GM18867 (cell line): ENCODE measurements at regions not wholly inside any gene's neighbourhood (a gene's known extent, or its start where the extent isn't known, plus 50 kb on each side); places are given as distances from the start of the nearest gene placed in this dataset.

Experiments used
- ATAC-seq: cut with Tn5 transposase; IDR thresholded peaks from one replicate; pipeline ENCODE4 v1.9.1; 2021; ENCODE audit warnings: mild to moderate bottlenecking, moderate library complexity; ENCODE audit not compliant: unreplicated experiment

DNA sequence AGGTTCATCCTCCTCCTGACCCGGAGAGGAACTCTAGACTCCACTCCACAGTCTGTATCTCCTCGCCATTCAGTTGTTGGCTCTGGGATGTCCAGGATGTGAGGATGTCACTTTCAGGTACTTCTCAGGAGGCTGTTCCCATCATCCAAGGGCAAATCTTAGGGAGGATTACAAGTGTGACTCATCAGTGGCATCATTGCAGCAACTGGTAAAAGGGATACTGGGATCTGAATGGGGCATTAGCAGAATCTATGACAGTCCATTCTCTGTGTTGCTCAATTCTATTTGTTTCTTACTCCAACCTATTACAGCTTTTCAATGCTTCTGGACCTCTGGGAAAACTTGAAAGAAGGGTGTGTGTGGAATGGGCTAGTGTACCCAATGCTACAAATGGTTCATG, 81.5 kb upstream of the FN1 start:
- no peak for ATAC-seq

DNA sequence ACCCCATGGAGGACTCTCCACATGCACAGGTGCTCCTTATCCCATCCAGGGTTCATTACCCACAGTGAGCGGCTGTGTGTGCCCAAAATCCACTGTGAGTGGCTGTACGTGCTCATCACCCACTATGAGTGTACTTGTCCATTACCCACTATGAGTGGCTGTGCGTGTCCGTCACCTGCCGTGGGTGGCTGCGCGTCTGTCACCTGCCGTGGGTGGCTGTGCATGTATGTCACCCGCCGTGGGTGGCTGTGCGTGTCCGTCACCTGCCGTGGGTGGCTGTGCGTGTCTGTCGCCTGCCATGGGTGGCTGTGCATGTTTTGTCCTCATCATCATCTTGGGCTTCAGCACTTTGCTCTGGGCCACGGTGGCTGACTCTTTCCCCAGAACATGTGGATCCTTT, 78.6 kb upstream of the FN1 start:
- ATAC-seq: no peak

DNA sequence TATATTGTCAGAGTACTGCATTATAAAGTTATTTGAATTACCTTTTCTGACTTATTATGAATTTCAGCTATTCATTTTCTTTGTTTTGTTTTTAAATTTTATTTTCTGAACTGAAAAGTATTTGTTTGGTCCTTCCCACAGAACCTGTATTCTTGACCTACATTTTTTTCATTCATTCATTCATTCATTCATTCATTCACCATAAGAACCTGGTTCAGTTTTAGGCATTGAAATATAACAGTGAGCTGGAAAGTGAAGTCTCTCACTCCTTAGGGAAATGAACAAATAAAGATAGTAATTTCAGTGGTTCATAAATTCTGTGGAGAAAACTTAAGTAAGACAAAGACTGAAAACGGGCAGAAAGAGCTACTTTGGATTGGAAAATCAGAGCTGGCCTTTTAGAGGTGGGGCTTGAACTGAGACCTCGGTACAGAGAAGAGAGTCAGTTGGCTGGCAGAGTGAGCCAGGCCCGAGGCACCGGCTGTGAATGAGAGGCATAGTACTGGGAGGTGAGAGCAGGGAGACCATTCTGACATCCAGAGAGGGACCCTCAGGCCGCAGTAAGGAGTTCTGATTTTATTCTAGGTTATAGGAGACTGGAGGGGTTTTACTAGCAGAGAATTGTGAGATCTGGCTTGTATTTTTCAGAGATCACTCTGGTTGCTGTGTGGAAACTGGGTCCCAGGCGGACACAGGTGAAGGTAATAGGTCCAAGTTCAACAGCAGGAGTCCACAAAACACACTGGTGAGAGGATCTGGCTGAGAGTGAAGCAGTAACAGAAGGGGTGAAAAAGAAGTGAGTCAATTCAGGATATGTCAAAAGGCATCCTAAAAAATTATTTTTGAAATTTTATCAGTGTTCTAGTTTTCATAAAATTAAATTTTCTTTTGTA, 75.8 kb upstream of the FN1 start:
- no peak for ATAC-seq

DNA sequence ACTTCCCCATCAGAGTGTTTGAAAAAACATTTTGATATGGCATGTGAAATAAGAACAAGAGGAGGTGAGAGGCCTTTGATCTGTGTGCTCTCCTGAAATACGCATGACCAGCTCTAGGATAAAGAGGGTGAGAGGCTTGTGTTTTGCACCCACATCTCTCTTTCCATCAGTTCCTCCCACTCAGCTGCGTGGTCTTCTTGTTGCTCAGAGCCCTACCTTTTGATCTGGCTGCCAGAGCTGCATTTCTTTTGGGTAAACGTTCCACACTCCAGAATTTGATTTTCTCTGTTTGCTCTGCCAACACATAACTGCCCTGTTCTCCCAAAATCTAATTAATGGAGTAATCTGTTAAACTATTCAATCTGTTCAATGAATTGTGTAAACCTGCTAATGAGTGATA, 72.0 kb upstream of the FN1 start:
- no peak for ATAC-seq

DNA sequence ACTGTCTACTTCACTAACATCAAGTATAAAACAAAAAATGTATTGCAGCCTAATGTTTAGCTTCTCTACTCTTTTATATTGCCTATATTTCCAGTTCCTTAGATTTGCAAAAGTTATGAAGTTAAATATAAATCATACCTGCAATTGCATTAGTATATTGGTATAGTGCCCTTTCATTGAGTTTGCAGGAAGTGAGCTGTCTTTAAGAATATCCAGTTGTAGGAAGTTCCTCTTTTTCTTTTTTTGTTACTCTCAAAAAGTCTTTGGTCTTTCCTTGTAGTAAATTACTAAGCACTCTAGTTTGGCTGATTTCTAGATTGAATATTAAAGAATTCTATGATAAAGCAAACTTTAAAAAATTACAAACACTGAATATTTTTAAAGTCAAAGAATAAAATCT, 71.3 kb upstream of the FN1 start:
- no peak for ATAC-seq

DNA sequence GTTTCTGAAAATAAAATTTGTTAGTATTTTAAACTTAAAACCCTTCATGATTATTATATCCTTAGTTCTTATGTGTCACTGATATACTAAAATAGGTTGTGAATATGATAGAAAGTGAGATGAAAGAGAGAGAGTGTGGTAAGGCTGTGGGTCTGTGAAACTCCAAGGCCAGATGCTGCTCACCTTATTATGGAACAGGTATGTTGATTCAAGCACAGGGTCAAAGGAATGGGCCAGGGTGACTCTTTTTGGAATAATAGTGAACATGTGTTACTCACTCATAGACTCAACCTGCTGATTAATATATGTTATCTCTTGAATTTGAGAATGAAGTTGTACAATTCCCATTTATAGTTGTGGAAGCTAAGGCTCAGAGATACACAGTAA, 70.7 kb upstream of the FN1 start:
- ATAC-seq: no peak

DNA sequence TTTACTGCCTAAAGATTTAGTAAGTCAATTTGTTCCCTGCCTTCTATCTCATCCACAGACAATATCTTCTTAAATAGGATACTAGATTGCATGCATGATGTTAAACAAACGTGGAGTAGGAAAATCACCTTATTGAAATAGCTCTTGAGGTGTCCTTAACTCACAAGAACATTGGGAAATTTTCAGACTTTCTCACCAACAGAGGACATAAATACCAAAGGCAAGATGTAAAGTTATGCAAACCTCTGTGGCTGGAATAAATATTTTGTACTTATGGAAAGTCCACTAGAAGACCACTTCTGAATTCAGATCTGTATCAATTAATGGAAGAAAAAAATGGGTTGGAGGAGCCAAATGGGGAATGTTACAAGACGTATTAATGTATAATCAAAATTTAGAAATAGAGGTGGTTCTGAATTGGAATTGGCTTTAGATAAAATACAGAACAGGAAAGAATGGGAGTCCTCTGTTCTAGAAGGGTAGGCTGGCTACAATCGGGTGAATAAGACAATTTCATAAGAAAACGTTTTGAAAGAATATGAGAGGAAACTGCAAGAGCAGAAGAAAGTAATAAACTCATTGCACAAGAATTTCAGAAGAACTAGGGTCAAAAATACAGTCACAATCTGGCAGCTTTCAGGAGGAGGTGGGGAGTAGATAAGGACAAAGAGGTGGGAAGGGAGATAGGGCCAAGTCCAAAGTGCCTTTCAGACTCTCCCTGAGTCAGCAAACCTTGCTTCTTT, 69.3 kb upstream of the FN1 start:
- ATAC-seq: no peak

DNA sequence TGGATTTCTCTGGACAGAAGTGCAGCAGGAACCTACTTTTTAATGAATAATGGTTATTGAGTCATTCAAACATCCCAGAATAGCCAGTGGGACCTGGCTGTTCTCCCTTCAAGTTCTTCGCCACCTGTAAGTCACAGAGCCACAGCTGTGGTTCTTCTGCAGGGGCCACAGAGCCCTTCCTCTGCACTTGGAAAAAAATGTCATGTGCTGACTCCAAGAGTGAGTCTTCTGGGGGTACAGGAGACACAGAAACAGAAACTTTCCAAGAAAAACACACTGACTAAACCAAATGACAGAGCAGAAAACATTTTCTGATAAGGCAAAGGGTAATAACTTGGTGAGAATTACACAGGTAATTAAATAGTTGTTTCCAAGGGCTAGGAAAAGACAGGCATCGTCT, 68.7 kb upstream of the FN1 start:
- ATAC-seq: no peak

DNA sequence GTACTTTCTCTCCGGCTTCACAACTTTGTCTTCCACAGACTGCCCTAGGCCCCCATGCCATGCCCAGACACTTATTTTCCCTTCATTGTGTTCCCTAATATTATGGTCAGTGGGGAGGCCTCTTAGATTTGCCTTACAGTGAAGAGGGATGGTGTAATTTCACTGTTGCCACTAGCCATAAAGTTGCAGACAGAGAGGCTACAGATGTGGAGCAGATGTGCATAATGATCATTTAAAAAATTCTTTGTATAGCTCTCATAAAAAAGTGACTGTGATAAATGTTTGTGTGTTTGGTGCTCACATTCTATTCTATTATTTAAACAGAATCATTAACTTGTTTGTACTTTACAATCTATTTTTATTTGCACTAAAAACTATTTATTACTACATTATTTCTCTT, 67.5 kb upstream of the FN1 start:
- no peak for ATAC-seq

DNA sequence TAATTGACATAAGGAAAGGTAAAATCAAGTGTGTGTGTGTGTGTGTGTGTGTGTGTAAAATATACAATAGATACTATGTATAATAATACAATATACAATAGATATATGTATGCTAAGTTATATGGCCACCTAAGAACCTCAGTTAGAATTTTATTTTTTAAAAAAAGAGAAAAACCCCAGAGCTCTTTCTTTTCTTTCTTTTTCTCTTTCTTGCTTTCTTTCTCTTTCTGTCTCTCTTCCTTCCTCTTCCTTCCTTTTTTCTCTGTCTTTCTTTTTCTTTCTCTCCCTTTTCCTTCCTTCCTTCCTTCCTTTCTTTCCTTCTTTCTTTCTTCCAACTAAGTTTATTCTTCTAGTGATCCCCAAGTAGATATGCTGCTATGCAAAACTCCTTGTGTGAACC, 64.6 kb upstream of the FN1 start:
- ATAC-seq: no peak

DNA sequence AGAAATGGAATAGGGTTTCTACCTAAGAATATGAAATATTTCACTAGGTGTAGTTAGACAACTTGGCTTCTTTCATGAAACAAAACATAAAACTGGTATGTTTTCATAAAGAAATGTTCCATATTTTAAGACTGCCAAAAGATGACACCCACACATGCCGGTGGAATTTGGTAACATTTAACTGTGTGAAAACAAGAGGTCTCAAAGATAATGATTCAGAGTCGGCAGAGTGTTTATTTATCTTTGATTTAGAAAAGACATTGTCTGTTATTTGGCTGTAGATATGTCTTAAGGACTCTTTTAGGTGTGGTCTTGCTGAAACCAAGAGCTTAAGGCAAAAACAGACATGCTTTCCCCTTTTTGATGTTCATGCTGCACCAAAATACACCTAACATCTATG, 63.5 kb upstream of the FN1 start:
- no peak for ATAC-seq

DNA sequence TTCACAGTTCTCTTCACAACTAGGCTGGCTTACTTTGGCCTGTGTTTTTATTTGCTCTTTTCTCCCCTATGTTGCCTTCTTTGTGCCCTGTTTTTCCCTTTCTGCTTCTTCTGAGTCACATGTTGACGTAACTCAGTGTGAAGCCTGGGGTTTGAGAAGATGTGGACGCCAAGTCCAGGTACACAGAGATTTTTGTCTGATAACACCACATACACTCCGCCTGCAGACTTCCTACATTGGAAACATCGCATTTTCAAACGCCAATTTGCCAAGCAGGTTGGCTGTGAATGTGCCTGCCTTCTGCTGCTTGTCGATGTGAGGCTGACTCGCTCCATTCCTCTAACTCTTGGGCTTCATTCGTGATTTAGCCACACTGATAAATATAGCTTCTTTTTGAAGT, 62.6 kb upstream of the FN1 start:
- ATAC-seq: no peak

DNA sequence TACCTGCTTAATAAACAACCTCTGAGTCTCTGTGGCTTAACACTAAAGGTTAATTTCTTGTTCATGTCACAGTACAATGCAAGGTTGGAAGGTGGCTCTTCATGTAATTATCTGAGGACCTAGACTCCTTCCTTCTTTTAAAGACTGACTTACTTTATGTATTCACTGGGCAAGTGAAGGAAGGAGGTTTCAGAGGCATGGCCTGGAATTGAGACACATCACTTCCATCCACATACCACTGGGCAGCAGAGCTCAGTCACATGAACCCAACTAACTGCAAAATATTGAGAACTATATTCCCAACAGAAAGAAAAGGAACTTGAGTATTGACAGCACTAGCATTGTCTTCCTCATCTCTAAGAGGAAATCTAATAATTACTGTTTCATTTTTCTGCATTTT, 57.5 kb upstream of the FN1 start:
- ATAC-seq: no peak

DNA sequence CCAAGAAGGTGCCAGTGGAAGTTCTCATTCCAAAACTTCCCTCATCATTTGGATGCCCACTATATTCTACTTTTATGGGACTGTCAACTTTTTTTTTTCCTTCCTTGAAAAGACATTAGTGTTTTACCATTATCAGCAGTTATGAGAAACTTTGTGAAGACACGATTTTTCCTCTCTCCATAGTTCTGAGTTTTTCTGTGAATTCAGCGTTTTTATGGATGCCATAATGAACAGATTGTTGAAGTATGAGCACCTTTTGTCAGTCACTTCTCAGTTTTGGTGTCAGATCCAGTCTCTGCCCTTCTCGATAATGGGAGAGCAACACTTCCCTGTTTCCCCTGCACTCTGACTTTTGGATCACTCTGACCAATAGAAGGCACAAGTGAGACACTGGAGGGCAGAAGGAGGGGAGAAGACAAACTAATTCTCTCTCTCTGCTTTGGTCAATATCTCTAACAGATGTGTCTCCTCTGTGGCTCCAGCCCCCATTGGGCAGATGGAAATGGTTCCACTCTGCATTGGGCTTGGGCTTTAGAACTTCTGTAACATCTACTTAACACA, 53.5 kb upstream of the FN1 start:
- no peak for ATAC-seq

DNA sequence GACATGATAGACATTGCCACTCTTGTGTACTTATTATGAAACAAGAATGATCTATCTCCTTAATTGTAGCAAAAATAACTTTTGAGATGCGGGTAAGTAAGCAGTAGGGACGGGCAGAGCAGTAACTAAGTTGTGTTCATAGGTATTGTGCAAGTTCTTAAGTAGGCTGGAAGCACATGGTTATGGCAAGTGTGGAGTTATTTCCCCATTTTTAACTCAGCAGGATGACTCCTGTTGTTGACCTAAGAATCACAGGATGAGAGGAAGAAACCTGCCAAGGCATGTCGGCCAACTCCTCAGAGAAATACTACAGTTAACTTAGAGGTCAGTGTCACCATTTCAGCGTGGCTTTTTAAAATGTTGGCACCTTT, 51.1 kb upstream of the FN1 start:
- ATAC-seq: no peak

DNA sequence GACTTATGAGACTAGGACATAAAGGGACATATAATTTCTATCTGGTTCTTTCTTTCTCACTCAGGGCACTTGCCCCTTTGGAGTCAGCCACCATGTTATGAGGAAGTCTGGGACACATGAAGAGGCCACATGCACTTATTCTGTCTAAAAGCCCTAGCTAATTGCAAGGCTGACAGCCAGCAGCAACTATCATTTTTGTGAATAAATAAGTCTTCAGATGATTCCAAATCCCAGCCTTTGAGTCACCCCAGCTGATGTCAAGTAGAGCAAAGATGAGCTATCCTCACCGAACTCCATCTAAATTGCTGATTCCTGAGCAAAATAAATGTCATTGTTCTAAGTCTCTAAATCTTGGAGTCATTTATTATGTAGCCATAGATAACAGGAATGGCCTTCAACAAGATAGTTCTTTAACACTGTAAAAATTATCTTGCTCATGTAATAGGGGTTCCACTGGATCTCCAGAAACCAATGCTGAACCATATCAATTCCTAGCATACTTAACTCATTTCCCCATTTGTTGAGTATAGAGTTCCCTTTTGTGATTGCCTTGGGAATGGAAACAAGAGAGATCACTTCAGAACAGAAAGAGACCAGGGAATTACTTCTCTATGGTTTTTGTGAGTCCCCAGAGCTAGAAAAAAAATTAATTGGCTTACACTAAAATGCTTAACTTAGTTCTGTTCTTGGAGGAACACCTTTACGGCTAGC, 50.6 kb upstream of the FN1 start:
- no peak for ATAC-seq
